DOHH2 (cell line): ENCODE measurements at regions not wholly inside any gene's neighbourhood (a gene's known extent, or its start where the extent isn't known, plus 50 kb on each side); places are given as distances from the start of the nearest gene placed in this dataset.

ENCODE experiments used
- EZH2phosphoT487 ChIP-seq: fragments of 200-600 bp; sonication (generic); IDR thresholded peaks from 2 replicates; pipeline ENCODE4 v1.6.1; 2017; ENCODE audit warnings: borderline replicate concordance, mild to moderate bottlenecking, antibody characterized with exemption, low read length, moderate library complexity, mixed read lengths
- TF ChIP-seq, protein P1 (sequence below): fragments of 200-600 bp; sonication (generic); IDR thresholded peaks from one replicate; pipeline ENCODE4 v1.5.1; 2014; ENCODE audit warnings: antibody characterized with exemption, mild to moderate bottlenecking, low read depth, low read length; ENCODE audit not compliant: poor library complexity, severe bottlenecking

DNA sequence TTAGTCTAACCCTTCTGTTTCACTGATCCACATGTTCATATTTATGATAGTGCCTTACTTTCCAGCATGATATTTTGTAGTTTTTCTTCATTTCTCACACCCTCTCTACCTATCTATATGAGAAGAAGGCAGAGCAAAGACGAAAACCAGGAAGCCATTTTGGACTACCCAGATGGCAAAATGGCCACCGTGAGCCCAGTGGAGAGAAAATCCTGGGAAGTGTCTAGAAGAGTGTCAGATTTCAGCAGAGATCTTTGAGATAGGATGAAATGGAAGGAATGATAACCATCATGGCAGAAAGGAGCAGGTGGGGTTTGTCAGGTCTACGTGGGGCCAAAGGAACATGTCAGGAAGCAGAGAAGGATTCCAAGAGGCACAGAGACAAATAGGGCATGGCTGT, 84.0 kb upstream of the MYCN start:
- TF ChIP-seq, protein P1, sequence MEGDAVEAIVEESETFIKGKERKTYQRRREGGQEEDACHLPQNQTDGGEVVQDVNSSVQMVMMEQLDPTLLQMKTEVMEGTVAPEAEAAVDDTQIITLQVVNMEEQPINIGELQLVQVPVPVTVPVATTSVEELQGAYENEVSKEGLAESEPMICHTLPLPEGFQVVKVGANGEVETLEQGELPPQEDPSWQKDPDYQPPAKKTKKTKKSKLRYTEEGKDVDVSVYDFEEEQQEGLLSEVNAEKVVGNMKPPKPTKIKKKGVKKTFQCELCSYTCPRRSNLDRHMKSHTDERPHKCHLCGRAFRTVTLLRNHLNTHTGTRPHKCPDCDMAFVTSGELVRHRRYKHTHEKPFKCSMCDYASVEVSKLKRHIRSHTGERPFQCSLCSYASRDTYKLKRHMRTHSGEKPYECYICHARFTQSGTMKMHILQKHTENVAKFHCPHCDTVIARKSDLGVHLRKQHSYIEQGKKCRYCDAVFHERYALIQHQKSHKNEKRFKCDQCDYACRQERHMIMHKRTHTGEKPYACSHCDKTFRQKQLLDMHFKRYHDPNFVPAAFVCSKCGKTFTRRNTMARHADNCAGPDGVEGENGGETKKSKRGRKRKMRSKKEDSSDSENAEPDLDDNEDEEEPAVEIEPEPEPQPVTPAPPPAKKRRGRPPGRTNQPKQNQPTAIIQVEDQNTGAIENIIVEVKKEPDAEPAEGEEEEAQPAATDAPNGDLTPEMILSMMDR, result no peak
- TF ChIP-seq EZH2phosphoT487, result no peak
